ENCODE measurements at regions not wholly inside any gene's neighbourhood (a gene's known extent, or its start where the extent isn't known, plus 50 kb on each side); places are given as distances from the start of the nearest gene placed in this dataset.

DNA sequence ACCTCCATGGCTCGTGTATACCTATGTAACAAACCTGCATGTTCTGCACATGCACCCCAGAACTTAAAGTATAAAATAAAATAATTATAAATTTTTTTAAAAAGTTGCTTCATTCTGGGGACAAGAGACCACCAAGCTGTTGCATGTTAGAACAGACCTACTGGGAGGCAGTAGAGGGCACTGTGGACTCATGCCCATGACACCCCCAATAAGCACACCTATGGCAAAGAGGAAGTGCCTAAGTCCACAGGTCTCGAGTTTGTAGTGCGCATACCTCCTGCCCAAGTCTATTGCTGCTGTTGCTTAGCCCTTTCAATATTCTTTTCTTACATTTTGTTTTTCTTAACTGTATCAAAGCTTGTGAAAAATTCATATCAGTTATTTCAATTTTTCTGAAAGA is 267.9 kb upstream of the THBS1 start:
- Histone ChIP-seq H3K4me1 (no peaks in the 10 kb centered on the region), H3K36me3 (no peaks in the 10 kb centered on the region), H3K9me3 (no peaks in the 10 kb centered on the region), H3K27ac (no peak overlapping the region), H3K27me3 (no peaks in the 10 kb centered on the region), H3K4me3 (no peak overlapping the region)
- intact Hi-C loops (cut with DNase I), result no loop called here
- TF ChIP-seq POLR2AphosphoS5 (IDR thresholded peaks at IDR 0.05; ENCODE audit: insufficient read depth in 1 of 2, low read depth in 1 of 2) (no peak), POLR2A (IDR thresholded peaks at IDR 0.05) (no peak)
- TF ChIP-seq, protein P1, sequence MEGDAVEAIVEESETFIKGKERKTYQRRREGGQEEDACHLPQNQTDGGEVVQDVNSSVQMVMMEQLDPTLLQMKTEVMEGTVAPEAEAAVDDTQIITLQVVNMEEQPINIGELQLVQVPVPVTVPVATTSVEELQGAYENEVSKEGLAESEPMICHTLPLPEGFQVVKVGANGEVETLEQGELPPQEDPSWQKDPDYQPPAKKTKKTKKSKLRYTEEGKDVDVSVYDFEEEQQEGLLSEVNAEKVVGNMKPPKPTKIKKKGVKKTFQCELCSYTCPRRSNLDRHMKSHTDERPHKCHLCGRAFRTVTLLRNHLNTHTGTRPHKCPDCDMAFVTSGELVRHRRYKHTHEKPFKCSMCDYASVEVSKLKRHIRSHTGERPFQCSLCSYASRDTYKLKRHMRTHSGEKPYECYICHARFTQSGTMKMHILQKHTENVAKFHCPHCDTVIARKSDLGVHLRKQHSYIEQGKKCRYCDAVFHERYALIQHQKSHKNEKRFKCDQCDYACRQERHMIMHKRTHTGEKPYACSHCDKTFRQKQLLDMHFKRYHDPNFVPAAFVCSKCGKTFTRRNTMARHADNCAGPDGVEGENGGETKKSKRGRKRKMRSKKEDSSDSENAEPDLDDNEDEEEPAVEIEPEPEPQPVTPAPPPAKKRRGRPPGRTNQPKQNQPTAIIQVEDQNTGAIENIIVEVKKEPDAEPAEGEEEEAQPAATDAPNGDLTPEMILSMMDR (IDR thresholded peaks at IDR 0.05), result no peak
- DNase-seq (ENCODE audit: extremely low spot score in 2 of 2), result no peak

- intact Hi-C loops (cut with DNase I), result no loop called here
- H3K27ac ChIP-seq, result no peak overlapping the region
- no peaks in the 10 kb centered on the region for H3K27me3 ChIP-seq
- H3K9me3 ChIP-seq, result no peaks in the 10 kb centered on the region
- H3K4me1 ChIP-seq, result no peaks in the 10 kb centered on the region
- TF ChIP-seq, protein P1 (IDR thresholded peaks at IDR 0.05), result no peak
- TF ChIP-seq POLR2AphosphoS5 (IDR thresholded peaks at IDR 0.05; ENCODE audit: insufficient read depth in 1 of 2, low read depth in 1 of 2) (no peak), POLR2A (IDR thresholded peaks at IDR 0.05) (no peak)
- no peak for DNase-seq (ENCODE audit: extremely low spot score in 2 of 2)
- no peak overlapping the region for H3K4me3 ChIP-seq
- no peaks in the 10 kb centered on the region for H3K36me3 ChIP-seq
Measured at GRCh38 chr15:39313467-39313866, 267.4 kb upstream of the THBS1 start.

DNA sequence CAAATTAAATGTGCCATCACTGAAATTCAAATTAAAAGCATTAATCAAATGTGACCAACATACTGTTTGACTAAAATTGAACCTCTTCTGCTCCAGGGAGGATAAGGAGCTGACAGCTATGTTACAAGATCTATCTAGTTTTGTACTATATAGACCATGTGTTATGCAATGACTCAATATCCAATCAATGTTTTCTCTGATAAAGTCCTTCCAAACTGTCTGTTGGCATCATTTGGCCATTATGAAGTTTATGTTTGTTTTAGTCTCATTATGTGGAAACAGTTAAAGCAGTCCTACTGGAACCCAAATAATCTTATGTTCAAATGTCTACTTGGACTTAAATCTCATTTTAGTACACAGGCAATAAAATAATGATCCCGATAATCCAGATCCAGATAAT is 267.0 kb upstream of the THBS1 start:
- intact Hi-C loops (cut with DNase I), result no loop called here
- no peaks in the 10 kb centered on the region for H3K9me3 ChIP-seq
- DNase-seq (ENCODE audit: extremely low spot score in 2 of 2), result no peak
- TF ChIP-seq, protein P1 (IDR thresholded peaks at IDR 0.05), result no peak
- TF ChIP-seq POLR2A (IDR thresholded peaks at IDR 0.05) (no peak), POLR2AphosphoS5 (IDR thresholded peaks at IDR 0.05; ENCODE audit: insufficient read depth in 1 of 2, low read depth in 1 of 2) (no peak)
- no peaks in the 10 kb centered on the region for H3K4me1 ChIP-seq
- H3K27me3 ChIP-seq, result no peaks in the 10 kb centered on the region
- no peak overlapping the region for H3K27ac ChIP-seq
- no peaks in the 10 kb centered on the region for H3K36me3 ChIP-seq
- H3K4me3 ChIP-seq, result no peak overlapping the region

DNA sequence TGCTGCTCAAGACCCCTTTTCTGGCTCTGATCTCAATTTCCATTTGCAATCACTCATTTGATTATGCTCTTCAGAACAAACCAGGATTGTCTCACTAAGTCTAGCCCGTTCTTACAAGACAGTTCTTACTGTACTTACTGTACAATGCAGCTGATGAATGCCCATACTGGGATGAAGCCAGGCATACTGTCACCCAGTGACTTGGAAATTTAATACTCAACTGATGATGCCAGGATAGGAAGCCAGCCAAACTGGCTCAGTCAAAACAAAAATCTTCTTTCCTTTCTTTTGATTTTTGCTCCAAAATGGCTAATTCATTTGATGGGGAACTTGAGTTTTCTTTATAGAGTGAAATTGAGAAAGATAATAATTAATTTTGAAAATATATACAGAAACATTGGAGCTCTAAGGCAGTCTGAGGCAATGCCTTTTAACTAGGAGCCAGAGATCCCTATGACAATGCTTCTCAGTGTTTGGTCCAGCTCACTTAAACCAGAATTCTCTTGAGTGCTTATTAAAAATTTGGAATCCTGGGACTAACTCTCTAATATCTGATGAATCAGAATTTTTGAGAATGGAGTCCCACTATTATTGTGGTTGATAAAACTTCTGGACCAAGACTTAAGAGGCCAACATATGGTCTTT is 265.6 kb upstream of the THBS1 start:
- Histone ChIP-seq H3K27ac (no peak overlapping the region), H3K9me3 (no peaks in the 10 kb centered on the region), H3K36me3 (no peaks in the 10 kb centered on the region), H3K27me3 (no peaks in the 10 kb centered on the region), H3K4me1 (no peaks in the 10 kb centered on the region), H3K4me3 (no peak overlapping the region)
- intact Hi-C loops (cut with DNase I), result no loop called here
- DNase-seq (ENCODE audit: extremely low spot score in 2 of 2), result no peak
- no peak for TF ChIP-seq POLR2AphosphoS5 (IDR thresholded peaks at IDR 0.05; ENCODE audit: insufficient read depth in 1 of 2, low read depth in 1 of 2)
- no peak for TF ChIP-seq POLR2A (IDR thresholded peaks at IDR 0.05)
- TF ChIP-seq, protein P1 (IDR thresholded peaks at IDR 0.05), result no peak

GRCh38 chr15:39317225-39317624 is 263.7 kb upstream of the THBS1 start:
- no peak for TF ChIP-seq POLR2A (IDR thresholded peaks at IDR 0.05)
- no peak for TF ChIP-seq POLR2AphosphoS5 (IDR thresholded peaks at IDR 0.05; ENCODE audit: insufficient read depth in 1 of 2, low read depth in 1 of 2)
- Histone ChIP-seq H3K27me3 (no peaks in the 10 kb centered on the region), H3K4me3 (no peak overlapping the region), H3K4me1 (no peaks in the 10 kb centered on the region), H3K9me3 (peaks cover 6% of the 10 kb centered on the region), H3K36me3 (no peaks in the 10 kb centered on the region), H3K27ac (no peak overlapping the region)
- intact Hi-C loops (cut with DNase I), result no loop called here
- no peak for DNase-seq (ENCODE audit: extremely low spot score in 2 of 2)

Data from vagina (tissue), 2 donors.